Caco-2 (cell line): ENCODE measurements at regions not wholly inside any gene's neighbourhood (a gene's known extent, or its start where the extent isn't known, plus 50 kb on each side); places are given as distances from the start of the nearest gene placed in this dataset.

Experiments used
- BruUV-seq: library from RNA; stranded (reverse); fragments of 400-500 nt; replicated peaks from 2 replicates; lab custom pipeline; 2021; lab: Mats Ljungman, UMichigan
- CTCF ChIA-PET: fragments of 300-600 bp; sonication (Branson Sonifier 250); formaldehyde crosslinking; loops from one replicate; lab custom pipeline; 2022; ENCODE audit warnings: antibody characterized with exemption; lab: Charles Lee
- POLR2A ChIA-PET: fragments of 300-600 bp; sonication (Branson Sonifier 250); formaldehyde crosslinking; loops from one replicate; lab custom pipeline; 2022; ENCODE audit warnings: antibody characterized with exemption; lab: Charles Lee
- DNase-seq, 2 experiments: peaks; one replicate each; pipeline versions ENCODE4 v3.0.0 to v3.0.0-alpha.2; 2020 to 2022
- H3K27me3 ChIP-seq: replicated peaks from 2 replicates; pipeline ENCODE4 v1.6.0; 2011; ENCODE audit warnings: low read length; ENCODE audit not compliant: control insufficient read depth, insufficient read depth
- H3K36me3 ChIP-seq: 2 replicates; pipeline ENCODE4 v1.5.1; 2011; ENCODE audit warnings: low read length; ENCODE audit not compliant: control insufficient read depth, insufficient read depth
- H3K4me1 ChIP-seq: fragments of 250-450 bp; sonication (Bioruptor Pico); 2 replicates; pipeline ENCODE4 v1.5.1; 2020; ENCODE audit warnings: mild to moderate bottlenecking
- H3K4me3 ChIP-seq: 2 replicates; pipeline ENCODE4 v1.5.1; 2011; ENCODE audit warnings: low read depth, mild to moderate bottlenecking, control low read depth, low read length
- H3K9me3 ChIP-seq: fragments of 250-450 bp; sonication (Bioruptor Pico); 2 replicates; pipeline ENCODE4 v1.5.1; 2020; ENCODE audit warnings: mild to moderate bottlenecking, moderate library complexity
- H3K27ac Mint-ChIP-seq: one replicate; pipeline ENCODE4 v1.8.0; 2022; ENCODE audit warnings: mixed read lengths; ENCODE audit not compliant: unreplicated experiment
- H3K27me3 Mint-ChIP-seq: one replicate; pipeline ENCODE4 v1.8.0; 2022; ENCODE audit warnings: mixed read lengths; ENCODE audit not compliant: insufficient read depth, unreplicated experiment
- H3K36me3 Mint-ChIP-seq: one replicate; pipeline ENCODE4 v1.8.0; 2022; ENCODE audit warnings: mild to moderate bottlenecking, mixed read lengths; ENCODE audit not compliant: insufficient read depth, unreplicated experiment
- H3K4me1 Mint-ChIP-seq: one replicate; pipeline ENCODE4 v1.8.0; 2022; ENCODE audit warnings: low read depth, mixed read lengths; ENCODE audit not compliant: unreplicated experiment
- H3K4me3 Mint-ChIP-seq: one replicate; pipeline ENCODE4 v1.8.0; 2022; ENCODE audit warnings: mild to moderate bottlenecking, moderate library complexity, mixed read lengths; ENCODE audit not compliant: unreplicated experiment
- H3K9me3 Mint-ChIP-seq: one replicate; pipeline ENCODE4 v1.8.0; 2022; ENCODE audit warnings: mixed read lengths; ENCODE audit not compliant: unreplicated experiment
- CTCF ChIP-seq, 2 experiments: fragments of 200-600 bp in 1 of 2; IDR thresholded peaks; 1 replicate in 1 of 2; 2 replicates in 1 of 2; pipeline versions ENCODE4 v1.5.1 to v1.8.0; 2011 to 2022; ENCODE audit warnings: antibody characterized with exemption in 1 of 2, control low read depth in 1 of 2, inconsistent platforms in 1 of 2, low read depth in 1 of 2, low read length in 1 of 2, mild to moderate bottlenecking in 1 of 2, moderate library complexity in 1 of 2; ENCODE audit not compliant: insufficient read depth in 1 of 2, severe bottlenecking in 1 of 2, unreplicated experiment in 1 of 2
- intact Hi-C: fragments of 100-400 bp; cut with micrococcal nuclease; formaldehyde crosslinking; loops from one replicate; pipeline ENCODE4 v1.10.0; 2022; ENCODE audit not compliant: unreplicated experiment

DNA sequence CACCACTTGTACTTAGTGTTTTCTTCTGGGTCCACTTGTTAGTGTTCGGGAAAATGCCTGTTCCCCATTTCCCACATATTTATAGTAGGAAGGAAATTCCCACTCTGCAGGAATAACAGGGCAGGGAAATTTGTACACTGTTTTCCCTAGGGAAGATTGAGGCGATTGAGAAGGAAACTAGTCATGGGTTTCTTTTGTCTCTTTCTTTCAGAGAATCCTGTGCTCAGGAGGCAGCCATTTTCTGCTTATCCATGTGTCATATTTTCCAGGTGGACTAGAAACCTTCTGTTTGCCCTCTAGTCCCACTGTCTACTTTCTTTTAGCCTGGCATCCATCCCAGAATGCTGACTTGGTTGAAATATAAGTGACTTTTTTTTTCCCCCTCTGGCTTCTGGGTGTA, 299.1 kb upstream of the ANKRD50 start:
- intact Hi-C loops, result no loop called here
- Histone ChIP-seq H3K27me3 (no peaks in the 10 kb centered on the region), H3K9me3 (no peaks in the 10 kb centered on the region), H3K4me1 (no peaks in the 10 kb centered on the region), H3K4me3 (no peak overlapping the region), H3K36me3 (no peaks in the 10 kb centered on the region)
- BruUV-seq, result no TSS peak
- no peak for DNase-seq
- ChIA-PET POLR2A (no interaction called here), CTCF (no interaction called here)
- H3K4me1 Mint-ChIP-seq, result no peaks in the 10 kb centered on the region
- no peaks in the 10 kb centered on the region for H3K36me3 Mint-ChIP-seq
- no peak for TF ChIP-seq CTCF (IDR thresholded peaks at IDR 0.05; ENCODE audit: insufficient read depth in 1 of 2, low read depth in 1 of 2, low read length in 1 of 2, severe bottlenecking in 1 of 2, unreplicated experiment in 1 of 2)
- H3K27ac Mint-ChIP-seq, result no peak overlapping the region
- H3K27me3 Mint-ChIP-seq, result no peaks in the 10 kb centered on the region
- H3K9me3 Mint-ChIP-seq, result peaks cover 6% of the 10 kb centered on the region
- no peak overlapping the region for H3K4me3 Mint-ChIP-seq

DNA sequence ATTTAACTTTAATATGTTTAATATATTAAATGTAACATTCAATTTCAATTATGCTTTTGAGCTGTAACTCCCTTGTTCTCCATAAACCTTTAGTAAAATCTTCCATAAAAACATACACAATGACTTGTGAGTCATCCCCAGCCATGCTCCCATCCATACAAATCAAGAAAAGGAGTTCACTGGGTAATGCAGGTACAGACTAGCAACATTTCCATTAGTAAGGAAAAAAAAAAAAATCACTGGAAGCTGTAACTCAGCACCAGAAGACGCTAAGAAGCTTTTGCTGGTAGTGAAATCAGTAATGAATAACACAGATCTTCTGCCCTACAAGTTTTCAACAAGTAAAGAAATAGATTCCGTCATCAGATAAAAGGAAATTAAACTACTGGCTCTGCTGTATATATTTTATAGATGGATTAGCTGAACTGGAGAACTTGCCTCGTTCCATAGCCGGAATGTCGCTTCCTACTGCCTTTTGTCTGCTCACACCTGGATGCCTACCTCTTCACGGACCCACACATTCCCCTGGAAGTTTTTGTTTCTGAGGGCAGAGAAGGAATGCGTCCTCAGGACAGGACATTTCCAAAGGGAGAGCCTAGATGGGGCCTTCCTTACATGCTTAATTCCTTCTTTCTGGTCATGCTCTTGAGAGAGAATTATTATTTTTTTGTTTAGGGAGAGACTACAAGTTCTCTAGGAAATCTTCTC, 298.4 kb upstream of the ANKRD50 start:
- Histone ChIP-seq H3K4me3 (no peak overlapping the region), H3K27me3 (no peaks in the 10 kb centered on the region), H3K4me1 (no peaks in the 10 kb centered on the region), H3K9me3 (no peaks in the 10 kb centered on the region), H3K36me3 (no peaks in the 10 kb centered on the region)
- intact Hi-C loops, result no loop called here
- H3K27me3 Mint-ChIP-seq, result no peaks in the 10 kb centered on the region
- no peak overlapping the region for H3K27ac Mint-ChIP-seq
- H3K4me1 Mint-ChIP-seq, result no peaks in the 10 kb centered on the region
- ChIA-PET CTCF (no interaction called here), POLR2A (no interaction called here)
- H3K4me3 Mint-ChIP-seq, result no peak overlapping the region
- H3K9me3 Mint-ChIP-seq, result peaks cover 10% of the 10 kb centered on the region
- BruUV-seq, result no TSS peak
- no peak for DNase-seq
- H3K36me3 Mint-ChIP-seq, result no peaks in the 10 kb centered on the region
- TF ChIP-seq CTCF (IDR thresholded peaks at IDR 0.05; ENCODE audit: insufficient read depth in 1 of 2, low read depth in 1 of 2, low read length in 1 of 2, severe bottlenecking in 1 of 2, unreplicated experiment in 1 of 2), result no peak

- CTCF ChIA-PET, result no interaction called here
- POLR2A ChIA-PET, result no interaction called here
- TF ChIP-seq CTCF (IDR thresholded peaks at IDR 0.05; ENCODE audit: insufficient read depth in 1 of 2, low read depth in 1 of 2, low read length in 1 of 2, severe bottlenecking in 1 of 2, unreplicated experiment in 1 of 2), result no peak
- H3K9me3 ChIP-seq, result no peaks in the 10 kb centered on the region
- Mint-ChIP-seq H3K4me1 (no peaks in the 10 kb centered on the region), H3K27me3 (no peaks in the 10 kb centered on the region), H3K4me3 (no peak overlapping the region), H3K9me3 (peaks cover 10% of the 10 kb centered on the region), H3K27ac (no peak overlapping the region), H3K36me3 (no peaks in the 10 kb centered on the region)
- intact Hi-C loops, result no loop called here
- H3K27me3 ChIP-seq, result no peaks in the 10 kb centered on the region
- no peak for DNase-seq
- no TSS peak for BruUV-seq
- H3K36me3 ChIP-seq, result no peaks in the 10 kb centered on the region
- no peaks in the 10 kb centered on the region for H3K4me1 ChIP-seq
- no peak overlapping the region for H3K4me3 ChIP-seq
Measured at GRCh38 chr4:125008676-125009075, 296.1 kb upstream of the ANKRD50 start.
